ES-I3 (cell line): ENCODE measurements at regions not wholly inside any gene's neighbourhood (a gene's known extent, or its start where the extent isn't known, plus 50 kb on each side); places are given as distances from the start of the nearest gene placed in this dataset.

Experiments
- H3K36me3 ChIP-seq: 2 replicates; pipeline ENCODE4 v1.6.1; 2013; ENCODE audit warnings: mild to moderate bottlenecking, low read length, control low read depth, moderate library complexity; ENCODE audit not compliant: insufficient read depth
- H3K4me1 ChIP-seq: 2 replicates; pipeline ENCODE4 v1.6.1; 2013; ENCODE audit warnings: mild to moderate bottlenecking, control low read depth, low read length; ENCODE audit not compliant: insufficient read depth
- H3K9ac ChIP-seq: 2 replicates; pipeline ENCODE4 v1.6.1; 2013; ENCODE audit warnings: low read depth, mild to moderate bottlenecking, low read length, moderate library complexity
- H3K9me3 ChIP-seq: 2 replicates; pipeline ENCODE4 v1.6.1; 2013; ENCODE audit warnings: mild to moderate bottlenecking, low read length, moderate library complexity; ENCODE audit not compliant: control insufficient read depth, insufficient read depth

- H3K9ac ChIP-seq: no peak overlapping the region
- H3K9me3 ChIP-seq: 0 out of 2 replicates have a peak, but pooled peaks cover 1% of the 10 kb centered on the region
- H3K4me1 ChIP-seq: peaks cover 25% of the 10 kb centered on the region
- H3K36me3 ChIP-seq: no peaks in the 10 kb centered on the region
Measured at GRCh38 chr12:46677749-46678148, 148.0 kb downstream of the SLC38A4 start.

GRCh38 chr12:46676797-46677520 is 148.8 kb downstream of the SLC38A4 start:
- Histone ChIP-seq H3K4me1 (peaks cover 25% of the 10 kb centered on the region), H3K9me3 (no peaks in the 10 kb centered on the region), H3K9ac (no peak overlapping the region), H3K36me3 (no peaks in the 10 kb centered on the region)

DNA sequence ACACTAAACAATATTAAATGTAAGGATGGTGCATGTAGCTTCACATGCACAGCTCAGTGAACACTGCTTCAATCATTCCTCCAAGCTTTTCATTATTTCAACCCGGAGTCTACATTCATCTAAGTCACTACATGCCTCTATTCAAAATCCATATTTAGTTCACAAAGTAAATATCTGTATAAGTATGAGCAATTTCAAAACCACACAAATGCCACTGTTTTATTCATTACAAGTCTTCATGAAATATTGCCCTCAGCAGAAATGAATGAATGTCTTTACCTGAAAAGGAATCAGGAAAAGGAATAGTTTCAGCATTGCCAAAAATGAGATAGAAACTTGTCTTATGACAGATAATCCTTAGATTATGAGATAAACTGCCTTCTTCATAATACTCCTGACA is 149.4 kb downstream of the SLC38A4 start:
- Histone ChIP-seq H3K9ac (no peak overlapping the region), H3K9me3 (no peaks in the 10 kb centered on the region), H3K36me3 (no peaks in the 10 kb centered on the region), H3K4me1 (peaks cover 25% of the 10 kb centered on the region)

GRCh38 chr12:46675736-46676135 is 150.1 kb downstream of the SLC38A4 start:
- H3K9ac ChIP-seq: no peak overlapping the region
- H3K9me3 ChIP-seq: no peaks in the 10 kb centered on the region
- peaks cover 25% of the 10 kb centered on the region for H3K4me1 ChIP-seq
- no peaks in the 10 kb centered on the region for H3K36me3 ChIP-seq

- H3K36me3 ChIP-seq: no peaks in the 10 kb centered on the region
- H3K4me1 ChIP-seq: peaks cover 24% of the 10 kb centered on the region
- no peak overlapping the region for H3K9ac ChIP-seq
- no peaks in the 10 kb centered on the region; the same call in 1 of the 2 replicates for H3K9me3 ChIP-seq
Measured at GRCh38 chr12:46674800-46675199, 151.0 kb downstream of the SLC38A4 start.

- Histone ChIP-seq H3K4me1 (peaks cover 23% of the 10 kb centered on the region), H3K9ac (no peak overlapping the region), H3K9me3 (no peaks in the 10 kb centered on the region; the same call in 1 of the 2 replicates), H3K36me3 (no peaks in the 10 kb centered on the region)
Measured at GRCh38 chr12:46674129-46674528, 151.7 kb downstream of the SLC38A4 start.

- H3K9ac ChIP-seq: no peak overlapping the region
- peaks cover 5% of the 10 kb centered on the region; the same call in 1 of the 2 replicates for H3K36me3 ChIP-seq
- peaks cover 14% of the 10 kb centered on the region for H3K4me1 ChIP-seq
- H3K9me3 ChIP-seq: peaks cover 9% of the 10 kb centered on the region
Measured at GRCh38 chr12:46671102-46671501, 154.7 kb downstream of the SLC38A4 start.

DNA sequence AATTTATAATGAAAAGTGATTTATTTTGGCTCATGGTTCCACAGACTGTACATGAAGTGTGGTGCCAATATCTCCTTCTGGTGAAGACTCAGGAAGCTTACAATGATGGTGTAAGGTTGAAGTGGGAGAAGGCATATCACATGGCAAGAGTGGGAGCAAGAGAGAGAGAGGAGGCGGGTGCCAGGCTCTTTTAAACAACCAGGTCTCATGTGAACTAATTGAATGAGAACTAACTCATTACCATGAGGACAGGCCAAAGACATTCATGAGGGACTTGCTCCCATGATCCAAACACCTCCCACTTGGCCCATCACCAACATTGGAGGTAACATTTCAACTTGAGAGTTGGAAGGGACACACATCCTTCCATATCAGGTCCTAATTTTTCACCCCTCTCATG is 155.2 kb downstream of the SLC38A4 start:
- H3K9ac ChIP-seq: no peak overlapping the region
- peaks cover 14% of the 10 kb centered on the region for H3K4me1 ChIP-seq
- H3K9me3 ChIP-seq: peaks cover 9% of the 10 kb centered on the region
- peaks cover 5% of the 10 kb centered on the region; the same call in 1 of the 2 replicates for H3K36me3 ChIP-seq

DNA sequence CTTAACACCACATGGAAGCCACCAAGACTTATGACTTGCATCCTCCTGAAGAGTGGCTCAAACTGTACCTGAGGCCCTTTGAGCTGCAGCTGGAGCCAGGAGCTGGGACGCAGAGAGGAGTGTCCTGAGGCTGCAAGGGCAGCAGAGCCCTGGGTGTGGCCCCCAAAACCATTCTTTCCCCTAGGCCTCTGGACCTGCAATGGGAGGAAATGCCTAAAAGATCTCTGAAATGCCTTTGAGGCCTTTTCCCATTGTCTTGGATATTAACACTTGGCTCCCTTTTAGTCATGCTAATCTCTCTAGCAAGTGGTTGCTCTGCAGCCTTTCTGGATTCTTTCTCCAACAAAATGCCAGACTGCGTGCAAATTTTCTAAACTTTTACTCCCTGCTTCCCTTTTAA is 156.1 kb downstream of the SLC38A4 start:
- Histone ChIP-seq H3K4me1 (peaks cover 15% of the 10 kb centered on the region), H3K9me3 (peaks cover 9% of the 10 kb centered on the region), H3K36me3 (peaks cover 5% of the 10 kb centered on the region; the same call in 1 of the 2 replicates), H3K9ac (no peak overlapping the region)

- Histone ChIP-seq H3K9ac (no peak overlapping the region), H3K36me3 (peaks cover 5% of the 10 kb centered on the region; the same call in 1 of the 2 replicates), H3K4me1 (peaks cover 16% of the 10 kb centered on the region), H3K9me3 (peaks cover 9% of the 10 kb centered on the region)
Measured at GRCh38 chr12:46667551-46667950, 158.2 kb downstream of the SLC38A4 start.

GRCh38 chr12:46664761-46665287 is 161.0 kb downstream of the SLC38A4 start:
- H3K9me3 ChIP-seq: peaks cover 9% of the 10 kb centered on the region
- no peak overlapping the region for H3K9ac ChIP-seq
- peaks cover 10% of the 10 kb centered on the region for H3K4me1 ChIP-seq

DNA sequence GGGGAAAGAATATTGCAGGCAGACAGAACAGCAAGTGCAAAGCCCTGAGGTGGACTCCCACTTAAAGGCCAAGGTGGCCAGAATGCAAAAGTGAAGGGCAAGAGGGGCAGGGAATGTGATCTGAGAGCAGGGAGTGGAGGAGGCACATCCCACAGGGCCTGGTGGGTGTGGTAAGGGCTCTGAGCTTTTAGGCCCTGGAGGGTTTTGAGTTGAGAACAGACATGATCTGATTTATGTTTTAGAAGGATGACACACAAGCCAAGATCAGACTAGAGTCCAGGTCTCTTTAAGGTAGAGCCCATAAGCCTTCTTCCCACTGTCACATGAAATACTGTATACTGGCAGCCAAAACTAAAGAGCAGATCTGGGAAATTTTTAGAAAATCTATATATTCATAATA is 162.5 kb downstream of the SLC38A4 start:
- Histone ChIP-seq H3K9ac (no peak overlapping the region), H3K9me3 (peaks cover 3% of the 10 kb centered on the region; the same call in 1 of the 2 replicates), H3K4me1 (peaks cover 25% of the 10 kb centered on the region), H3K36me3 (no peaks in the 10 kb centered on the region)

More at GRCh38 chr12:46664761-46665287, 161.0 kb downstream of the SLC38A4 start:
- peaks cover 5% of the 10 kb centered on the region; the same call in 1 of the 2 replicates for H3K36me3 ChIP-seq

- H3K36me3 ChIP-seq: no peaks in the 10 kb centered on the region
- H3K9me3 ChIP-seq: no peaks in the 10 kb centered on the region
- no peak overlapping the region for H3K9ac ChIP-seq
- peaks cover 32% of the 10 kb centered on the region for H3K4me1 ChIP-seq
Measured at GRCh38 chr12:46661110-46661845, 164.5 kb downstream of the SLC38A4 start.

DNA sequence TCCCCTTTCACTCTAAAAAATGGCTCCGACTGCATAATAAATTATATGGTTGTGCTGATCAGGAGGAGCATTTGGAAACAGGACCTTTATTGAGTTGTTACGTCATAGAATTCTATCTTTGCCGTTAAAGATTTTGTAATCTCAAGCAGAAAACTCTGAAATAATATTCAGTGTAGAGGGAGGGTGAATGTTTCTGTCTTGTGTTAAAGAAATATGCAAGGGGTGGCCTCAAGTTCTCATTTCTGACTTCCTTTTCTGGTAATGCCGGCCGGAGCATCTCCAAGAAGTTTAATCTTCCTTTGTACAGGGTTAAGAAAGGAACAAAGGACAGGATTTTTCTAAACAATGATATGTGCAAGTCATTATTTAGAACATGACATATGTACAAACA is 165.1 kb downstream of the SLC38A4 start:
- H3K4me1 ChIP-seq: peaks cover 32% of the 10 kb centered on the region
- no peak overlapping the region for H3K9ac ChIP-seq
- H3K9me3 ChIP-seq: no peaks in the 10 kb centered on the region
- H3K36me3 ChIP-seq: no peaks in the 10 kb centered on the region
